HCT116 (cell line): ENCODE measurements at regions not wholly inside any gene's neighbourhood (a gene's known extent, or its start where the extent isn't known, plus 50 kb on each side); places are given as distances from the start of the nearest gene placed in this dataset.

Source experiments
- ATAC-seq: fragments of 200-7000 bp; cut with Tn5 transposase; 2 replicates; pipeline ENCODE4 v1.9.1; 2020; ENCODE audit warnings: mild to moderate bottlenecking, moderate library complexity
- BruUV-seq: library from RNA; stranded (reverse); fragments of 400-500 nt; replicated peaks from 2 replicates; lab custom pipeline; 2021; lab: Mats Ljungman, UMichigan
- CTCF ChIA-PET: fragments of 300-600 bp; sonication (Branson Sonifier 250); formaldehyde crosslinking; loops from one replicate; lab custom pipeline; 2021; ENCODE audit warnings: antibody characterized with exemption; lab: Charles Lee
- POLR2A ChIA-PET: fragments of 300-600, 350-600 bp; sonication (Branson Sonifier 250); formaldehyde crosslinking; loops from one replicate; lab custom pipeline; 2021; ENCODE audit warnings: antibody characterized with exemption; lab: Charles Lee
- RAD21 ChIA-PET, 2 experiments: fragments of 300-600 bp; sonication (Branson Sonifier 250); formaldehyde crosslinking; loops; one replicate each; lab custom pipeline; 2023; ENCODE audit warnings: low total read pairs in 2 of 2; ENCODE audit not compliant: uncharacterized antibody in 2 of 2, unreplicated experiment in 2 of 2, low non-redundant PET in 1 of 2; lab: Charles Lee
- DNase-seq: peaks from one replicate; pipeline ENCODE4 v3.0.0-alpha.2; 2010; ENCODE audit warnings: low read depth, low spot score
- H2AFZ ChIP-seq: fragments of 200-600 bp; shearing (Covaris generic), sonication (generic); 2 replicates; pipeline ENCODE4 v1.6.1; 2017; ENCODE audit warnings: low read depth, mixed run types, mixed read lengths, antibody characterized with exemption, low read length; ENCODE audit not compliant: poor library complexity, severe bottlenecking
- H3K27ac ChIP-seq: 2 replicates; pipeline ENCODE4 v1.5.1; 2012; ENCODE audit warnings: low read depth, low read length
- H3K27me3 ChIP-seq: fragments of 200-600 bp; sonication (generic); 2 replicates; pipeline ENCODE4 v1.6.1; 2016; ENCODE audit warnings: mixed run types, low read length, mixed read lengths; ENCODE audit not compliant: insufficient read depth
- H3K36me3 ChIP-seq, 2 experiments: fragments of 200-500 bp in 1 of 2; fragments of 200-600 bp in 1 of 2; sonication (Bioruptor generic) in 1 of 2; sonication (generic) in 1 of 2; 2 replicates each; pipeline versions ENCODE4 v1.5.1 to v1.6.1; 2014 to 2016; ENCODE audit warnings: low read length in 2 of 2, inconsistent platforms in 1 of 2, mixed read lengths in 1 of 2, mixed run types in 1 of 2; ENCODE audit not compliant: insufficient read depth in 2 of 2, control insufficient read depth in 1 of 2
- H3K4me1 ChIP-seq, 2 experiments: fragments of 200-600 bp in 1 of 2; sonication (generic) in 1 of 2; 2 replicates each; pipeline versions ENCODE4 v1.5.1 to v1.6.1; 2012 to 2017; ENCODE audit warnings: low read length in 2 of 2, inconsistent platforms in 1 of 2, mild to moderate bottlenecking in 1 of 2, mixed read lengths in 1 of 2, mixed run types in 1 of 2, moderate library complexity in 1 of 2; ENCODE audit not compliant: insufficient read depth in 2 of 2, control insufficient read depth in 1 of 2
- H3K4me2 ChIP-seq: fragments of 200-600 bp; sonication (generic); 2 replicates; pipeline ENCODE4 v1.6.1; 2017; ENCODE audit warnings: mixed run types, low read length, mixed read lengths
- H3K4me3 ChIP-seq, 2 experiments: fragments of 200-600 bp in 1 of 2; sonication (generic) in 1 of 2; replicated peaks in 1 of 2; 2 replicates each; pipeline ENCODE4 v1.5.1; 2011 to 2016; ENCODE audit warnings: low read length in 2 of 2, control low read depth in 1 of 2, low read depth in 1 of 2, mild to moderate bottlenecking in 1 of 2, mixed read lengths in 1 of 2, mixed run types in 1 of 2
- H3K79me2 ChIP-seq: fragments of 200-600 bp; sonication (generic); 2 replicates; pipeline ENCODE4 v1.6.1; 2017; ENCODE audit warnings: mild to moderate bottlenecking, mixed run types, low read length, moderate library complexity, mixed read lengths; ENCODE audit not compliant: insufficient read depth
- H3K9ac ChIP-seq: fragments of 200-600 bp; sonication (generic); 2 replicates; pipeline ENCODE4 v1.6.1; 2016; ENCODE audit warnings: low read length, mixed read lengths
- H3K9me2 ChIP-seq: fragments of 200-600 bp; sonication (generic), shearing (Covaris generic); 2 replicates; pipeline ENCODE4 v1.6.1; 2017; ENCODE audit warnings: mixed run types, mild to moderate bottlenecking, moderate library complexity; ENCODE audit not compliant: insufficient read depth
- H3K9me3 ChIP-seq, 2 experiments: fragments of 200-500 bp in 1 of 2; fragments of 200-600 bp in 1 of 2; sonication (Bioruptor generic) in 1 of 2; sonication (generic) in 1 of 2; 2 replicates each; pipeline ENCODE4 v1.6.1; 2014 to 2017; ENCODE audit warnings: low read length in 2 of 2, mixed read lengths in 2 of 2, inconsistent platforms in 1 of 2, low read depth in 1 of 2, mild to moderate bottlenecking in 1 of 2, mixed run types in 1 of 2, moderate library complexity in 1 of 2; ENCODE audit not compliant: control insufficient read depth in 1 of 2, insufficient read depth in 1 of 2
- H4K20me1 ChIP-seq: fragments of 200-600 bp; sonication (generic), shearing (Covaris generic); 2 replicates; pipeline ENCODE4 v1.6.1; 2017; ENCODE audit warnings: mixed run types, mild to moderate bottlenecking, moderate library complexity; ENCODE audit not compliant: insufficient read depth
- ATF3 ChIP-seq: IDR thresholded peaks from 2 replicates; pipeline ENCODE4 v1.6.1; 2012
- EGR1 ChIP-seq: IDR thresholded peaks from 2 replicates; pipeline ENCODE4 v1.6.1; 2012; ENCODE audit warnings: low read depth
- MAX ChIP-seq: IDR thresholded peaks from 2 replicates; pipeline ENCODE4 v1.6.1; 2012
- POLR2A ChIP-seq: IDR thresholded peaks from 2 replicates; pipeline ENCODE4 v1.7.0; 2011; ENCODE audit warnings: borderline replicate concordance; ENCODE audit not compliant: insufficient read depth, insufficient read length; ENCODE audit errors: extremely low read depth
- POLR2AphosphoS5 ChIP-seq: IDR thresholded peaks from 2 replicates; pipeline ENCODE4 v1.6.1; 2011; ENCODE audit warnings: mild to moderate bottlenecking, low read depth, low read length, moderate library complexity
- REST ChIP-seq: IDR thresholded peaks from 2 replicates; pipeline ENCODE4 v1.6.1; 2012; ENCODE audit warnings: low read depth
- intact Hi-C: fragments of 100-400 bp; cut with micrococcal nuclease; formaldehyde crosslinking; loops from 2 replicates; pipeline ENCODE4 v1.10.0; 2022

GRCh38 chr6:22049002-22049401 lies 247.8 kb downstream of the PRL start:
- H3K27me3 ChIP-seq: no peaks in the 10 kb centered on the region
- no peak for TF ChIP-seq POLR2A
- TF ChIP-seq POLR2AphosphoS5: no peak
- TF ChIP-seq MAX: no peak
- no peak for TF ChIP-seq REST
- no peak for ATAC-seq
- no peak overlapping the region for H3K4me3 ChIP-seq
- no peaks in the 10 kb centered on the region for H3K36me3 ChIP-seq
- no peaks in the 10 kb centered on the region for H3K9me3 ChIP-seq
- no TSS peak for BruUV-seq
- CTCF ChIA-PET: no interaction called here
- H2AFZ ChIP-seq: no peak overlapping the region
- H3K79me2 ChIP-seq: no peaks in the 10 kb centered on the region
- no peak for DNase-seq
- no peak overlapping the region for H3K4me2 ChIP-seq
- intact Hi-C loops: no loop called here
- RAD21 ChIA-PET: no interaction called here
- POLR2A ChIA-PET: no interaction called here
- H3K27ac ChIP-seq: no peak overlapping the region
- H4K20me1 ChIP-seq: no peaks in the 10 kb centered on the region
- H3K4me1 ChIP-seq: no peaks in the 10 kb centered on the region
- H3K9me2 ChIP-seq: no peaks in the 10 kb centered on the region
- no peak overlapping the region for H3K9ac ChIP-seq

- ChIA-PET CTCF (no interaction called here), POLR2A (no interaction called here), RAD21 (no interaction called here)
- Histone ChIP-seq H3K4me1 (no peaks in the 10 kb centered on the region), H3K4me3 (no peak overlapping the region), H3K4me2 (no peak overlapping the region), H4K20me1 (no peaks in the 10 kb centered on the region), H3K27ac (no peak overlapping the region), H3K36me3 (no peaks in the 10 kb centered on the region), H3K27me3 (no peaks in the 10 kb centered on the region), H3K9me3 (no peaks in the 10 kb centered on the region), H2AFZ (no peak overlapping the region), H3K9ac (no peak overlapping the region), H3K79me2 (no peaks in the 10 kb centered on the region), H3K9me2 (no peaks in the 10 kb centered on the region)
- TF ChIP-seq ATF3: no peak
- TF ChIP-seq EGR1: no peak
- BruUV-seq: no TSS peak
- DNase-seq (no peak), ATAC-seq (no peak)
- intact Hi-C loops: no loop called here
These were observed 243.3 kb downstream of the PRL start for GRCh38 chr6:22053391-22053997.
